ENCODE measurements at regions not wholly inside any gene's neighbourhood (a gene's known extent, or its start where the extent isn't known, plus 50 kb on each side); places are given as distances from the start of the nearest gene placed in this dataset.

DNA sequence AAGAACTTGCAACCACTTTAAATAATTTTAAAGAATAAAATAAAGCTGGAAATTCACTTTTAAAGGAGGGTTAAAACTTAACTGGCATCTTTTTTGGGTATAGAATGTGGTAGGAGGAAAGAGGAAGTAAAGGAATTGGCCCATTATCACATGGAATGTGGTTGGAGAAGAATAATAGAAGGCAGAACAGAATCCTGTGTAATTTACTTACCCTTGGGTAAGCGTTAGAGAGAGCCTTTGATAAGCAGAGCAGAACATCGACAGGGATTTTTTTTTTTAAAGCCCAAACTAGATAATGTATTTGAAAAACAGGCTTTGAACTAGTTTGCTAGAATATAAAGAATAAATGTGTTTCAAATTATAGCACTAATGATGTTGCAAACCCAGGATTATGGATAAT is 199.8 kb upstream of the KIAA1217 start:
- H3K9ac ChIP-seq (replicated peaks; ENCODE audit: extremely low read depth, insufficient read depth, low read length) = no peak overlapping the region
- intact Hi-C loops (cut with micrococcal nuclease) = no loop called here
- H3K79me2 ChIP-seq (ENCODE audit: control insufficient read depth, insufficient read depth, low read length) = no peaks in the 10 kb centered on the region
- no peaks in the 10 kb centered on the region for H3K4me1 ChIP-seq (ENCODE audit: control insufficient read depth, extremely low read depth, insufficient read depth, low read length)
- H4K20me1 ChIP-seq (replicated peaks; ENCODE audit: control insufficient read depth, extremely low read depth, insufficient read depth, low read length) = no peaks in the 10 kb centered on the region
- H3K36me3 ChIP-seq (ENCODE audit: control insufficient read depth in 2 of 2, extremely low read depth in 1 of 2, insufficient read depth in 2 of 2, low read length in 2 of 2) = no peaks in the 10 kb centered on the region
- H3K4me2 ChIP-seq (ENCODE audit: insufficient read depth, low read length) = no peak overlapping the region
- ChIA-PET CTCF (no interaction called here), POLR2A (no interaction called here)
- H3K27ac ChIP-seq (ENCODE audit: insufficient read depth, low read depth, low read length) = no peak overlapping the region
- H2AFZ ChIP-seq (ENCODE audit: low read depth, low read length) = no peak overlapping the region
- dilution Hi-C loops (cut with MboI; ENCODE audit: extremely low pct_ligation_motif_present, low sequenced_read_pairs) = no loop called here
- no peaks in the 10 kb centered on the region for H3K27me3 ChIP-seq (ENCODE audit: control insufficient read depth in 2 of 2, insufficient read depth in 2 of 2, low read length in 2 of 2)
- no peaks in the 10 kb centered on the region for H3K9me3 ChIP-seq (replicated peaks; ENCODE audit: control insufficient read depth, insufficient read depth, low read length)
- BruUV-seq (replicated peaks) = no TSS peak
- TF ChIP-seq, protein P1, sequence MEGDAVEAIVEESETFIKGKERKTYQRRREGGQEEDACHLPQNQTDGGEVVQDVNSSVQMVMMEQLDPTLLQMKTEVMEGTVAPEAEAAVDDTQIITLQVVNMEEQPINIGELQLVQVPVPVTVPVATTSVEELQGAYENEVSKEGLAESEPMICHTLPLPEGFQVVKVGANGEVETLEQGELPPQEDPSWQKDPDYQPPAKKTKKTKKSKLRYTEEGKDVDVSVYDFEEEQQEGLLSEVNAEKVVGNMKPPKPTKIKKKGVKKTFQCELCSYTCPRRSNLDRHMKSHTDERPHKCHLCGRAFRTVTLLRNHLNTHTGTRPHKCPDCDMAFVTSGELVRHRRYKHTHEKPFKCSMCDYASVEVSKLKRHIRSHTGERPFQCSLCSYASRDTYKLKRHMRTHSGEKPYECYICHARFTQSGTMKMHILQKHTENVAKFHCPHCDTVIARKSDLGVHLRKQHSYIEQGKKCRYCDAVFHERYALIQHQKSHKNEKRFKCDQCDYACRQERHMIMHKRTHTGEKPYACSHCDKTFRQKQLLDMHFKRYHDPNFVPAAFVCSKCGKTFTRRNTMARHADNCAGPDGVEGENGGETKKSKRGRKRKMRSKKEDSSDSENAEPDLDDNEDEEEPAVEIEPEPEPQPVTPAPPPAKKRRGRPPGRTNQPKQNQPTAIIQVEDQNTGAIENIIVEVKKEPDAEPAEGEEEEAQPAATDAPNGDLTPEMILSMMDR (IDR thresholded peaks at IDR 0.05; ENCODE audit: extremely low read depth in 1 of 2, insufficient read depth in 1 of 2, low read depth in 1 of 2, low read length in 2 of 2) = no peak
- no peak for TF ChIP-seq GATA2 (IDR thresholded peaks at IDR 0.05; ENCODE audit: insufficient read depth, insufficient read length, low read depth, low read length)
- no peak for TF ChIP-seq MYC (IDR thresholded peaks at IDR 0.05; ENCODE audit: low read depth, low read length)
- TF ChIP-seq JUN (IDR thresholded peaks at IDR 0.05; ENCODE audit: borderline replicate concordance, insufficient read depth, insufficient read length, low read depth) = no peak
- TF ChIP-seq FOS (IDR thresholded peaks at IDR 0.05; ENCODE audit: borderline replicate concordance, insufficient read depth, low read length) = no peak
- TF ChIP-seq, protein P2, sequence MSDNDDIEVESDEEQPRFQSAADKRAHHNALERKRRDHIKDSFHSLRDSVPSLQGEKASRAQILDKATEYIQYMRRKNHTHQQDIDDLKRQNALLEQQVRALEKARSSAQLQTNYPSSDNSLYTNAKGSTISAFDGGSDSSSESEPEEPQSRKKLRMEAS (IDR thresholded peaks at IDR 0.05; ENCODE audit: insufficient read depth, insufficient read length) = no peak
- no peak for TF ChIP-seq EZH2 (IDR thresholded peaks at IDR 0.05; ENCODE audit: borderline replicate concordance, low read depth, low read length, severe bottlenecking)
- no peak overlapping the region for H3K4me3 ChIP-seq (replicated peaks in 1 of 3; ENCODE audit: insufficient read depth in 1 of 3, low read depth in 1 of 3, low read length in 3 of 3)
- DNase-seq (ENCODE audit: low read depth, low spot score) (no peak), FAIRE-seq (no peak)
- no peaks in the 10 kb centered on the region for H3K9me1 ChIP-seq (replicated peaks; ENCODE audit: control insufficient read depth, extremely low read depth, insufficient read depth, low read length)
